SK-N-MC (cell line): ENCODE measurements at regions not wholly inside any gene's neighbourhood (a gene's known extent, or its start where the extent isn't known, plus 50 kb on each side); places are given as distances from the start of the nearest gene placed in this dataset.

Source experiments
- DNase-seq: peaks from one replicate; pipeline ENCODE4 v3.0.0-alpha.2; 2011; ENCODE audit warnings: low read depth, low spot score
- H3K27ac ChIP-seq: fragments of 200-600 bp; sonication (generic); 2 replicates; pipeline ENCODE4 v1.5.1; 2016; ENCODE audit warnings: mixed run types
- H3K36me3 ChIP-seq: fragments of 200-600 bp; sonication (generic); 2 replicates; pipeline ENCODE4 v1.6.1; 2017; ENCODE audit warnings: antibody characterized with exemption, low read length, mixed read lengths; ENCODE audit not compliant: insufficient read depth
- H3K4me3 ChIP-seq: fragments of 200-600 bp; sonication (generic); 2 replicates; pipeline ENCODE4 v1.5.1; 2016
- H3K9ac ChIP-seq: fragments of 200-600 bp; sonication (generic); 2 replicates; pipeline ENCODE4 v1.8.0; 2017; ENCODE audit warnings: mixed run types, mixed read lengths; ENCODE audit not compliant: insufficient read length
- H3K9me3 ChIP-seq: fragments of 200-600 bp; sonication (generic); 2 replicates; pipeline ENCODE4 v1.6.1; 2017; ENCODE audit warnings: low read depth, mild to moderate bottlenecking, antibody characterized with exemption, low read length, moderate library complexity, mixed read lengths
- EZH2 ChIP-seq: fragments of 200-600 bp; sonication (generic); IDR thresholded peaks from one replicate; pipeline ENCODE4 v1.6.1; 2017; ENCODE audit warnings: antibody characterized with exemption
- FOXP2 ChIP-seq: optimal IDR thresholded peaks from 2 replicates; pipeline ENCODE3; 2011; ENCODE audit warnings: mild to moderate bottlenecking, moderate library complexity; ENCODE audit not compliant: insufficient read depth; ENCODE audit errors: extremely low read length, control extremely low read depth
- POLR2AphosphoS5 ChIP-seq: IDR thresholded peaks from 2 replicates; pipeline ENCODE4 v1.6.1; 2012; ENCODE audit warnings: mild to moderate bottlenecking, low read depth, low read length, borderline replicate concordance

GRCh38 chr11:128174465-128175291, 412.7 kb downstream of the ETS1 start:
- H3K9me3 ChIP-seq, result no peaks in the 10 kb centered on the region
- peak overlapping the region; percentile 60; the same call in 1 of the 2 replicates for H3K27ac ChIP-seq
- no peak for TF ChIP-seq EZH2
- TF ChIP-seq FOXP2, result no peak
- no peak for TF ChIP-seq POLR2AphosphoS5

GRCh38 chr11:128172046-128172878, 415.1 kb downstream of the ETS1 start:
- H3K9ac ChIP-seq, result no peak overlapping the region
- no peak overlapping the region for H3K27ac ChIP-seq
- TF ChIP-seq POLR2AphosphoS5, result no peak
- no peak for TF ChIP-seq EZH2
- no peak for TF ChIP-seq FOXP2
- H3K9me3 ChIP-seq, result no peaks in the 10 kb centered on the region
- H3K4me3 ChIP-seq, result no peak overlapping the region
- H3K36me3 ChIP-seq, result no peaks in the 10 kb centered on the region
- DNase-seq, result peak; percentile 69

More at GRCh38 chr11:128174465-128175291, 412.7 kb downstream of the ETS1 start:
- H3K9ac ChIP-seq, result peak overlapping the region; percentile 53
- DNase-seq, result no peak
- H3K36me3 ChIP-seq, result no peaks in the 10 kb centered on the region
- H3K4me3 ChIP-seq, result no peak overlapping the region

GRCh38 chr11:128171506-128171905, 415.9 kb downstream of the ETS1 start:
- TF ChIP-seq EZH2 (no peak), FOXP2 (no peak), POLR2AphosphoS5 (no peak)
- Histone ChIP-seq H3K27ac (no peak overlapping the region), H3K4me3 (no peak overlapping the region), H3K9ac (no peak overlapping the region), H3K9me3 (no peaks in the 10 kb centered on the region), H3K36me3 (no peaks in the 10 kb centered on the region)
- no peak for DNase-seq

- Histone ChIP-seq H3K9me3 (no peaks in the 10 kb centered on the region), H3K4me3 (no peak overlapping the region), H3K27ac (no peak overlapping the region), H3K9ac (no peak overlapping the region), H3K36me3 (no peaks in the 10 kb centered on the region)
- DNase-seq, result no peak
- no peak for TF ChIP-seq EZH2
- no peak for TF ChIP-seq FOXP2
- TF ChIP-seq POLR2AphosphoS5, result no peak
Observed at GRCh38 chr11:128165572-128165971, 421.8 kb downstream of the ETS1 start.

GRCh38 chr11:128164080-128164741, 423.1 kb downstream of the ETS1 start:
- H3K9me3 ChIP-seq, result no peaks in the 10 kb centered on the region
- no peak overlapping the region for H3K9ac ChIP-seq
- no peak overlapping the region for H3K4me3 ChIP-seq
- DNase-seq, result no peak
- no peak overlapping the region for H3K27ac ChIP-seq
- no peaks in the 10 kb centered on the region for H3K36me3 ChIP-seq
- no peak for TF ChIP-seq FOXP2
- no peak for TF ChIP-seq POLR2AphosphoS5

- TF ChIP-seq EZH2, result no peak
- TF ChIP-seq FOXP2, result no peak
- no peak for TF ChIP-seq POLR2AphosphoS5
- no peak for DNase-seq
- no peak overlapping the region for H3K27ac ChIP-seq
- H3K36me3 ChIP-seq, result no peaks in the 10 kb centered on the region
- no peak overlapping the region for H3K9ac ChIP-seq
- no peak overlapping the region for H3K4me3 ChIP-seq
- H3K9me3 ChIP-seq, result no peaks in the 10 kb centered on the region
Observed at GRCh38 chr11:128161994-128162393, 425.4 kb downstream of the ETS1 start.

- Histone ChIP-seq H3K4me3 (no peak overlapping the region), H3K27ac (no peak overlapping the region), H3K36me3 (no peaks in the 10 kb centered on the region), H3K9ac (no peak overlapping the region), H3K9me3 (no peaks in the 10 kb centered on the region)
- no peak for DNase-seq
- TF ChIP-seq POLR2AphosphoS5 (no peak), EZH2 (no peak)
Observed at GRCh38 chr11:128161436-128161835, 425.9 kb downstream of the ETS1 start.

- H3K9me3 ChIP-seq, result no peaks in the 10 kb centered on the region
- DNase-seq, result no peak
- TF ChIP-seq EZH2 (no peak), POLR2AphosphoS5 (no peak), FOXP2 (no peak)
- no peak overlapping the region for H3K9ac ChIP-seq
- no peak overlapping the region for H3K27ac ChIP-seq
- H3K4me3 ChIP-seq, result no peak overlapping the region
- no peaks in the 10 kb centered on the region for H3K36me3 ChIP-seq
Observed at GRCh38 chr11:128158860-128159259, 428.5 kb downstream of the ETS1 start.
